ENCODE measurements at regions not wholly inside any gene's neighbourhood (a gene's known extent, or its start where the extent isn't known, plus 50 kb on each side); places are given as distances from the start of the nearest gene placed in this dataset.

DNA sequence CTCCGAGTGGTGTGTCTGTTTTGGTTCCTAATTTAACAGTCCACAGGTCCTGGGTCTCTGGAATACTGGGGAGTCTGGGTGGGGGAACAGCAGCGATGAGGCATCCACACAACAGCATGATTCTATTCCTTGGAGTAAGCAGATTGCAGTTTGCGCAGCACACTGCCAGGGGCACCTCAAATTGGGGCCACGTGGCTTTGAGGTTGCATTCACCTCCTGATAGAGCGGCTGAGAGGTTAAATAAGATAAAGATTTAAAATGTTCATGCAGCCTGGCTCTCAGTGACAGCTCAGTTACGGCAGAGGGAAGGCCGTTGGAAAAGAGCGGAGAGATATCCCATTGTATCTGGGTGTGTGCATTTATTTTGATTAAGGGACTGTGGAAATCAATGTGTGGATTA lies 202.3 kb downstream of the ASB1 start:
- Histone ChIP-seq H3K36me3 (ENCODE audit: insufficient read depth, low read length) (no peaks in the 10 kb centered on the region), H3K9me3 (ENCODE audit: control insufficient read depth, insufficient read depth, low read length) (no peaks in the 10 kb centered on the region), H3K9ac (ENCODE audit: low read depth, low read length) (no peak overlapping the region), H3K4me1 (ENCODE audit: insufficient read depth, low read length) (no peaks in the 10 kb centered on the region)

DNA sequence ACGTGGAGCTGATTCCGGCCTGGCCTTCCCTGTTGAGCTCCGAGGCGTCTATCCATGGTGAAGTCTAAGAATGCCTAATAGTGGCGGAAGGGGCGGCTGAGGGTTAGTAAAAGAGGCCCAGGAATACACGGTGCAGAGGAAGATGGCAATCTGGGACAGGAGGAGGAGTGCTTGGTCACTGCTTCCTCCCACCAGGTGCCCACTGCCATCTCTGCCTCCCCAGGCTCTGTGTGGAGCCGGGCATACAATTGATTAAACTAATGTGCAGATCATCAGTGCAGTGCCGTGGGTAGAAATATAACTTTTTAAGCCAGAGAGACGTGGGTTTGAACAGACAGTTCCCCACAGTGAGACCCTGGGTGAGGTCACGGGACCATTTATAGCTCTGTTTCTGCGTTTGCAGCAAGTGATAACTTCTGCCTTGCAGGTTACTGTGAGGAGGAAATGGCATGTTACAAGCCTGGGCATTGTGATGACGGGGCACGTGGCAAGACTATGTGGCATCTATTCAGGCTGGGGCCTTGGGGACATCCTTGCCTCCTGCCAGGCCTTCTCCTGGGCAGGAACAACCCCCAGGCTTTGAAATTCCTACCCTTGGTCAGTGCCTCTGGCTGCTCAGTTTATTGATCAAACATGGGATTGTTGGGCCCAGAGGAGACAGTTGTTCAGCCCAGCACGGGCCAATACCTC lies 204.9 kb downstream of the ASB1 start:
- Histone ChIP-seq H3K9me3 (ENCODE audit: control insufficient read depth, insufficient read depth, low read length) (no peaks in the 10 kb centered on the region), H3K9ac (ENCODE audit: low read depth, low read length) (no peak overlapping the region), H3K36me3 (ENCODE audit: insufficient read depth, low read length) (no peaks in the 10 kb centered on the region), H3K4me1 (ENCODE audit: insufficient read depth, low read length) (no peaks in the 10 kb centered on the region)

DNA sequence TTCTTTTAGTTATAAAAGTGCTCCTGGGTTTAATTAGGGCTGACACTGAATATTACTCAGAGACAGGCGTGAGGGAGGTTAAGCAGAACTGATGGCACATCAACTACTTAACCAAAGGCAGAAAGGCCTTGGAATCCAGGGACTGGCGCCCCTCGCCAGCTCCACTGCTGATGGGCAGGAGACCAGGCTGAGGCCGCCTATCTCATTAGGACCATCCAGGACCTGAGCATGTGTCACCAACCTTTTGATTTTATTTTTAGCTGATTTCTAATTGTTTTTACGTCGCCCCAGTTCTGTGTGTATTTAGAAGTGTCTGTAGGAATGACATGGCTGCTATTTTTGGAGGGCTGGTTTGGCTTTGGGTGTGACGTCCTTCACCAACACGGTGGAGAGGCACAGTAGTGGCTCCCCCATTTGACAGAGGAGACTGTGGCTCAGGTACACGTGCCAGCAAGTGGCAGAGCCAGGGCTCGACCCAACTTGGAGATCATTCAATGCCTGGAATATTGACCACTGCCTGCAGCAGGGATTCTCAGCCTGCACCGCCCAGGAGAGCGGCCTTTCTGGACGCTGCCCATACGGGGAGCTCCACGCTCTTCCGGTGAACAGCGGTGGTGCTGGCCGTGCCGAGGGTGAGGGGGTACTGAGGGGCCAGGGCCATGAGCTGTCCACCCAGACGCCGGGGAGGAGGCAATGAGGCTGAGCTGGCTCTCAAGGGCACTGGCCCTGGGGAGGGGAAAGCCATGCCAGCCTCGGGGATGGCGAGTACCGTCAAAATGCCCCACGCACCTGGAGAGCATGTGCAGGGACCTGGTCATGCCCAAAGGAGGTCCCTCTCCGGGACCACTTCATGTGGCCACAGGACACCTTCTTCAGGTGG lies 205.7 kb downstream of the ASB1 start:
- no peaks in the 10 kb centered on the region for H3K9me3 ChIP-seq (ENCODE audit: control insufficient read depth, insufficient read depth, low read length)
- no peak overlapping the region for H3K9ac ChIP-seq (ENCODE audit: low read depth, low read length)
- no peaks in the 10 kb centered on the region for H3K4me1 ChIP-seq (ENCODE audit: insufficient read depth, low read length)
- H3K36me3 ChIP-seq (ENCODE audit: insufficient read depth, low read length) = no peaks in the 10 kb centered on the region

DNA sequence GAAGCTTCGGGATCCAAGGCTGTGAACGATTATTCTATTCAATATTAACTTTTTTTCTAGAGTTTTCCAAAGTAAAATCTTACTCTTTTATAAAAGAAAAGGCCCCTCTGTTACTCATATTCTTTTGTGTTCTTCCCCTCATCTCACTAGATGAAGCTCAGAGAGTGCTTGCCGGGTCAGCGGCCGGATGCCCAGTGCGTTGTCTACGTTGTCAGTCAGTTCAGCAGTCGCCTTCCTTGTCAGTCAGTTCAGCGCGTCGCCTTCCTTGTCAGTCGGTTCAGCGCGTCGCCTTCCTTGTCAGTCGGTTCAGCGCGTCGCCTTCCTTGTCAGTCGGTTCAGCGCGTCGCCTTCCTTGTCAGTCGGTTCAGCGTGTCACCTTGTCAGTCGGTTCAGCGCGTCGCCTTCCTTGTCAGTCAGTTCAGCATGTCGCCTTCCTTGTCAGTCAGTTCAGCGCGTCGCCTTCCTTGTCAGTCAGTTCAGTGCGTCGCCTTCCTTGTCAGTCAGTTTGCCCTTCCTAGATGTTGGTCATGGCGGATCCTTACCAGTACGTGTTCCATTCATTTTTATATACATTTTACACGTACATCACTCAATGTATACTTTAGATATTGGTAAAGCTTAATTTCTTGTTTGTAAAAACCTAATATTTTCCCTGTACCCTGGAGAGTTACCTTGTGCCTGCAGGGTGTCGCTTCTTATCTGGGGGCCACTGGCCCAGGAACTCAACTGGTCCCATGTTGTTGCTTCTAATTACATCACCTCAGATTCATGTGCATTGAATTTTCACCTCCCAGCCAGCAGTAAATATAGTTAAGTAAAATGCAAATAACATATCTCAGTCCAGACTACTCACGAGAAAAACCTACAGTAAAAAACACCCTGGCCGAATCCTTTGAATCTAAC lies 206.9 kb downstream of the ASB1 start:
- H3K9me3 ChIP-seq (ENCODE audit: control insufficient read depth, insufficient read depth, low read length) = no peaks in the 10 kb centered on the region
- no peaks in the 10 kb centered on the region for H3K36me3 ChIP-seq (ENCODE audit: insufficient read depth, low read length)
- no peaks in the 10 kb centered on the region for H3K4me1 ChIP-seq (ENCODE audit: insufficient read depth, low read length)
- no peak overlapping the region for H3K9ac ChIP-seq (ENCODE audit: low read depth, low read length)

DNA sequence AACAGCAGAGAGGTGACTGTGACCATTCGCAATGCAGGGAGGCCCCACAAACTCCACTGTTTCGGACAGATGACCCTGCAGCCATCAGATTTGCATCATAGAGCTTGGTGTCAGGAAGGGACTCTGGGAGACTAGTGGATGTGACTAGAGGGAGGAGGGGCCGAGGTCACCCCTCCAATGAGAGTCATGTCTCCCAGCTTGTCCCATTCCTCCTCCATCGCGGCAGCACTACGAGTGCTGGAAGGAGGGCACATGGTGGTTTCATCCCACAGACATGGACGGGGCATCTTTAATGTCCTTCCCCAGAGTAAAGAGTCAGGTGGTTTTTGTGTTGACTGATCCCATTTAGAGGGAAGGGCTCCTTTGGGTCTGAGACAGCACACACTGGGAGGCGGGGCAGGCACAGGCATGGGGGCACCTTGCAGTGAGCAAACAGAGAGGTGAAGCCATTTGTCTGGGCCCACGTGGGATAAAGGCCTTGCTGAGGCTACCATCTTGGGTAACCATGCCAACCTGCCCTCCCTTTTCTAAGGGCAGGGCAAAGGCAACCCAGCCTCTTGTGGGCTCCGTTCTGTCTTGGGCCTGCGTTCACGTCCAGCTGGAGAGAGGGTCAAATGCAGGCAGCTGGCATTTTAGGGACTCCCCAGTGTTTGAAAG lies 208.1 kb downstream of the ASB1 start:
- Histone ChIP-seq H3K36me3 (ENCODE audit: insufficient read depth, low read length) (no peaks in the 10 kb centered on the region), H3K9ac (ENCODE audit: low read depth, low read length) (no peak overlapping the region), H3K4me1 (ENCODE audit: insufficient read depth, low read length) (no peaks in the 10 kb centered on the region), H3K9me3 (ENCODE audit: control insufficient read depth, insufficient read depth, low read length) (no peaks in the 10 kb centered on the region)

DNA sequence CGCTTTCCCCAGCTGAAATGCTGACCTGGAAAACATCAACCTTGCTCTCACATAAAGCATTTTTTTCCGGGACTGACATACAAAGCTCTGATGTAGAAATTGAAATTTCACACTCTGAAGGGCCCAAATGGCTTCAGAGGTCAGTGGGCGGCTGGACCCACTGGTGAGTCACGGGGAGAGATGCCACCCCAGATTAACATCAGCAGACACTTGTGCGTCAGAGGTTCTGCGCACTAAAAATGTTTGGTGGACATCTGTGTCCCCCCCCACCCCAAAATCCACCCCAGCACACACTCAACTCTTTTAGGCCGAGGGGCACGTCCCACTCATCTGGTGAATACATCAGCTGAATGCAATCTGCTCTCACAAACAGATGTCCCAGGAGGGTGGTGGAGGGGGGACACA lies 208.9 kb downstream of the ASB1 start:
- H3K4me1 ChIP-seq (ENCODE audit: insufficient read depth, low read length) = no peaks in the 10 kb centered on the region

DNA sequence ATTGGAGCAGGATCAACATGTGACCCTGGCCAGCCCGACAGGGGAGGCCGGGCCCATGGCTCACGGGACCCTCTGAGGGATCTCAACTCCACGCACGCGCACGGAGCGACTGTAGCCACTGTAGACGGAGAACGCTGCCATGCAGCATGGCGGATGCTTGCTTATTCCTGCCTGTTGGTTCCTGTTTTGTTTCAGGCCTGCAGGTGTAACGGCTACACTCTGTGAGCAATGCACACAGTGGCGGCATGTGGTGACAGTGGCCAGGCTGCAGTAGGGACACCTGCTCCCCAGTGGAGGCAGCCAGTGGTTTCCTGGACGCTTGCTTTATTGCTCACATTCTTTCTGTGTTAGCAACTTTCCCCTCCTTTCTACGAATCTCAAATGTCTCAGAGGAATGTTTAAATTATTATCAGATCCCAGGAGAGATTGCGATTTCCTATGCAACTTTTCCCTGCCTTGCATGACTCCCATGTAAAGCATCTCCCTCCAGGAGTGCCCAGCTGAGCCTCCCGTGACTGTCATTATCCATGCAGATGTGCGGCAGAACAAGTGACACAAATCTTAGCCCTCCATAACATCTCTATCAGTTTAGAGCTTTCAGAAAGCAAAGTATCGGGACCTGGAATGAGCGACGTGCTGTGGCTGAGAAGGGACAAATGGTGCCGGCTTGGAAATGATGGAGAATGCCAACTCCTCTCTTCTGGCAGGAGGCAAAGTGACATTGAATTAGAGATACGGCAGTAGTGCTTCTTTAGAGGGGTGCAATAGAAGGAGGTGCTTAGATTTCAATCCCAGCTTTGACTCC lies 209.7 kb downstream of the ASB1 start:
- H3K36me3 ChIP-seq (ENCODE audit: insufficient read depth, low read length) = no peaks in the 10 kb centered on the region
- no peaks in the 10 kb centered on the region for H3K9me3 ChIP-seq (ENCODE audit: control insufficient read depth, insufficient read depth, low read length)
- no peak overlapping the region for H3K9ac ChIP-seq (ENCODE audit: low read depth, low read length)
- no peaks in the 10 kb centered on the region for H3K4me1 ChIP-seq (ENCODE audit: insufficient read depth, low read length)

More for the DNA sequence above, 208.9 kb downstream of the ASB1 start:
- Histone ChIP-seq H3K36me3 (ENCODE audit: insufficient read depth, low read length) (no peaks in the 10 kb centered on the region), H3K9ac (ENCODE audit: low read depth, low read length) (no peak overlapping the region), H3K9me3 (ENCODE audit: control insufficient read depth, insufficient read depth, low read length) (no peaks in the 10 kb centered on the region)

DNA sequence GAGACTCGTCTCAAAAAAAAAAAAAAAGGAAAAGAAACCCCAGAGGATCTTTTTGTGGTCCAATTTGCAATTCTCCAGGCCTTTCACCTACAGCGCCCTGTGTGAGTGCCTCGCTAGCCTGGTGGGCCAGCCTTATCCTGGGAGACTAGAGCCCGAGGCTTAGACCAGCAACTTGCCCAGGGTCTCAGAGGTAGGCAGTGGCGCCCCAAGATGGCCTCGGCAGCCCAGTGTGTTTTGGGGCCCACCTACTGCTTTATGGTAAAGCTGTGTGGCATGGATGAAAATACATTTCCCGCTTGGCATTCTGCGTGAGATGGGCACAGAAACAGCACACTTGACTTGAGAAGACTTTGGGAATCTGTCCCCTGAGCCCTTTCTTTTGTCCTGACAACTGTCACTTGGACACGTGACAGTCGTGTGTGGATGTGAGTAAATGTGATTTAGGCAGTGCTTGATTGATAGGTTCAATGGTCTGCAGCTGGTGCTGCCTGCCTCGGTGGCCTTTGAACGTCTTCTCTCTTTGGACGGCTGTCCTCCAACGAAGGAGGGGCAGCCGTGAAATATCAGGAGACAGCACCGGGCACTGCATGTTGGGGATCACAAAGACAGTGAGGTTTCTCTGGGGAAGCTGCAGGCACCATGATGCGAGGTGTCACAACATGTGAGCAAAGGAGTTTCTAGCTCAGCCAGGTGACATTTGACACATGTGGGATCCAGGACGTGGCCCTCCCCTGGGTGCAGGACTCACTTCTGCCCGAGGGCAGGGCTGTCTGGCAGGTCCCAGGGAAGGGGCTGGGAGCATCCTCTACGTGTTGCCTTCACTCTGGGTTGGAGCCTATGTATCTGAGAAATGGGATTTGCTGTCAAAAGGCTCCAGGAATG lies 209.5 kb upstream of the TWIST2 start:
- Histone ChIP-seq H3K9ac (ENCODE audit: low read depth, low read length) (no peak overlapping the region), H3K4me1 (ENCODE audit: insufficient read depth, low read length) (no peaks in the 10 kb centered on the region), H3K36me3 (ENCODE audit: insufficient read depth, low read length) (no peaks in the 10 kb centered on the region), H3K9me3 (ENCODE audit: control insufficient read depth, insufficient read depth, low read length) (no peaks in the 10 kb centered on the region)

DNA sequence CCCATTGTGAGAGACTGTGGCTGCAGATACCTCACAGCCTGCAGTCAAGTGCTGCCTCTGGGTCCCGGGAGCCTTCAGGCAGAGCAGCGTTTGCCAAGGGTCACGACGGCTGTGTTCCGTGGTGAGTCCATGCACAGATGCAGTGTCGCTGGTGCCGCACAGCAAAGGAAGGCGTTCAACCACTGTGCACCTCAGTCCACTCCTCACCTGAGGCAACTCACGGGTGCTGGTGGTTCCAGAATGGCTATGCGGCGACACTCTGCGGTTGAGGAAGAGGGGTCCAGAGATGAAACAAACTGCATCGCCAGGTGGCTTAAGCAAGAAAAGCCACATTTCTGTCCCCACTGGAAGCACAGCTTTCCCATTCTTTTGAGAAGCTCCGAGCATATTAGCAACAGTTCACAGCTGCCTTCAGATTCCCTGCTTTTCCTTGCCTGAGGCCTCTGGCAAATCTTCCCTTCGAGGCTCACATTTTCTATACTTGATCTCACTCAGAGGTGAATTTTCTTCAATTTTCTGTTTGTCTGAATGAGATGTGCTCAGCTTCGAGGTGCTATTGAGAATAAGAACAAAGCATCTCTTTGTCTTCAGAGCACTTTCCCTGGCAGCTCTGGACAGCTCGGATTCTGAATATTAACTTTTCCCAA lies 208.8 kb upstream of the TWIST2 start:
- Histone ChIP-seq H3K9ac (ENCODE audit: low read depth, low read length) (no peak overlapping the region), H3K9me3 (ENCODE audit: control insufficient read depth, insufficient read depth, low read length) (no peaks in the 10 kb centered on the region), H3K36me3 (ENCODE audit: insufficient read depth, low read length) (no peaks in the 10 kb centered on the region), H3K4me1 (ENCODE audit: insufficient read depth, low read length) (no peaks in the 10 kb centered on the region; the same call in 1 of the 2 replicates)

DNA sequence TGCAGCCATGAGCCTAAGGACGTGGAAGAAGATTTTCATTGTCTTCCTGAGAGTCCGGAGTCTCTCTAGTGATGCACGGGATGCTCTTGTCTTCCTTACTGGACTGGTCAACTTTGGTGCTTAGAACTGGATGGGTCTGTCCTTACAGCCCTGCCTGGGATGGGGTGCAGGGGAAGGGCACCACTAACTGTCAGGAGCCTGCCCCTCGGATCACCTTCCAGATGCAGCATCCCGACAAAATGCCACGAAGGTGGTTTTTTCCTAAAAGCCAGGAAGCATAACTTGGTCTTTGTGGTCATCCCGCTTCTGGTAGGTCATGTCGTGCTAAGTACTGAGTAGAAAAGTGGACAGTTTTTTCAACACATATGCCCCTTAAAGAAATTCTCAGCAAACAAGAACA lies 207.4 kb upstream of the TWIST2 start:
- H3K9ac ChIP-seq (ENCODE audit: low read depth, low read length) = no peak overlapping the region
- H3K36me3 ChIP-seq (ENCODE audit: insufficient read depth, low read length) = no peaks in the 10 kb centered on the region
- no peaks in the 10 kb centered on the region for H3K9me3 ChIP-seq (ENCODE audit: control insufficient read depth, insufficient read depth, low read length)
- no peaks in the 10 kb centered on the region; the same call in 1 of the 2 replicates for H3K4me1 ChIP-seq (ENCODE audit: insufficient read depth, low read length)

DNA sequence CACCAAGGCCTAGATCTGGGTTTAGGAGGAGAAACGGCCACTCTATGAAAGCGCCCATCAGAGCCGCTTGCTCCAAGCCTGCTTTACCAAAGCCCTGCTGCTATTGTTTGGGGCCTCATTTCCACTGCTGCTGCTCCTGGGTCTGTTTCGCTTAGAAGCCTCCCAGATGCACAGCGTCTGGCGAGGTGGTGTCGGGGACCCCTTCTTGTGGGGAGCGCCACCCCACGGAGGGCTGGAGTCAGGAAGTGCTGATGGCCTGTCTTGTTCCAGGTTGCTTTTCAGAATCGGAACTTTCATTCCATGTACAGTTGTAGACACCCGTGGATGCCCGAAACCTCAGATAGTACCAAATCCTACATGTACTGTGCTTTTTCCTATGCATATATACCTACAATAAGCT lies 204.9 kb upstream of the TWIST2 start:
- H3K9ac ChIP-seq (ENCODE audit: low read depth, low read length) = no peak overlapping the region
- no peaks in the 10 kb centered on the region; the same call in 1 of the 2 replicates for H3K4me1 ChIP-seq (ENCODE audit: insufficient read depth, low read length)
- no peaks in the 10 kb centered on the region for H3K36me3 ChIP-seq (ENCODE audit: insufficient read depth, low read length)
- H3K9me3 ChIP-seq (ENCODE audit: control insufficient read depth, insufficient read depth, low read length) = no peaks in the 10 kb centered on the region

DNA sequence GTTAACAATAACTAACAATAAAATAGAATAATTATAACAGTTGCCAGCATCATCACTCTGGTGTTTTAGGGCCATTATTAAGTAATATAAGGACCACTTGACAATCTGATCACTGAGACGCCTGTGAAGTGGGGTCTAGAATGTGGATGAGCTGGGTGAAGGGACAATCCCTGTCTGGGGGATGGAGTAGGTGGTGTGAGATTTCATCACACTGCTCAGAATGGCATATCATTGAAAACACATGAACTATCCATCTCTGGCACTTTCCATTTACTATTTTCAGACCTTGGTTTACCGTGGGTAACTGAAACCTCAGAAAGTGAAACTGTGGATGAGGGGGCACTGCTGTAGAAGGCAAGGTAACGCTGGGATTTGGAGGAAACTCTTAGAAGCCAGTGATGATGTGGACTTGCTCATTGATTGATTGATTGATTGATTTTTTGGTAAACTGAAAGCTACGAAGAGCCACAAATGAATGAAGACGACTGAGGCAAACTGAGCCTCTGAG lies 204.4 kb upstream of the TWIST2 start:
- Histone ChIP-seq H3K9ac (ENCODE audit: low read depth, low read length) (no peak overlapping the region), H3K9me3 (ENCODE audit: control insufficient read depth, insufficient read depth, low read length) (no peaks in the 10 kb centered on the region), H3K4me1 (ENCODE audit: insufficient read depth, low read length) (no peaks in the 10 kb centered on the region; the same call in 1 of the 2 replicates), H3K36me3 (ENCODE audit: insufficient read depth, low read length) (no peaks in the 10 kb centered on the region)
